Fibroblast of lung (primary cell): ENCODE measurements at regions not wholly inside any gene's neighbourhood (a gene's known extent, or its start where the extent isn't known, plus 50 kb on each side); places are given as distances from the start of the nearest gene placed in this dataset.

Source experiments
- CTCF ChIP-seq, 2 donors: IDR thresholded peaks in 1 of 2; conservative IDR thresholded peaks in 1 of 2; 1 replicate in 1 of 2; 2 replicates in 1 of 2; pipeline ENCODE4 v1.5.1; 2011 to 2012; ENCODE audit warnings: low read length in 2 of 2, control low read depth in 1 of 2, inconsistent platforms in 1 of 2, low read depth in 1 of 2, mild to moderate bottlenecking in 1 of 2
- EZH2 ChIP-seq: IDR thresholded peaks from 2 replicates; pipeline ENCODE4 v1.5.1; 2012; ENCODE audit warnings: low read length, control low read depth, mild to moderate bottlenecking; ENCODE audit errors: missing control alignments

- no peak for TF ChIP-seq CTCF (conservative IDR thresholded peaks at IDR 0.05 in 1 of 2, IDR thresholded peaks at IDR 0.05 in 1 of 2; ENCODE audit: low read depth in 1 of 2, low read length in 2 of 2)
- no peak for TF ChIP-seq EZH2
Measured at GRCh38 chr13:86080340-86080995, 281.2 kb upstream of the SLITRK6 start.
